ENCODE measurements at regions not wholly inside any gene's neighbourhood (a gene's known extent, or its start where the extent isn't known, plus 50 kb on each side); places are given as distances from the start of the nearest gene placed in this dataset.

DNA sequence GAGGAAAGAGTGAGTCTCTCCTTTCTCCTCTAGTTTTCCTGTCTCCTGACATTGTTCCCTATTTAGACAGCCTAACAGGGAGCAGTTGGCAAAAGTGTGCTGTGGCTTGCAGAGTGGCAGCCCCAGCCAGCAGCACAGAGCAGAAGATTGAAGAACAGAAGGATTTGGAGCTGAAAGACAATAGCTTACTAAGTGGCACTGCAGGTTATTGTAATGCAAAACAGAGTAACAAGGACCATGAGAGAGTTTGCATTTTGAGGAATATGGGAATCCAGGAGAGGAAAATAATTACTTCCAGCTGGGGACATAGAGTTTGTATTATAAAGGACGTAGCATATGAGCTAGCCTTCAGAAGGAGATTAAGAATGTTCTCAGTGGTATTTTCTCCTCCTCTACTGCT is 342.4 kb downstream of the AKAIN1 start:
- DNase-seq (ENCODE audit: low read depth), result no peak

DNA sequence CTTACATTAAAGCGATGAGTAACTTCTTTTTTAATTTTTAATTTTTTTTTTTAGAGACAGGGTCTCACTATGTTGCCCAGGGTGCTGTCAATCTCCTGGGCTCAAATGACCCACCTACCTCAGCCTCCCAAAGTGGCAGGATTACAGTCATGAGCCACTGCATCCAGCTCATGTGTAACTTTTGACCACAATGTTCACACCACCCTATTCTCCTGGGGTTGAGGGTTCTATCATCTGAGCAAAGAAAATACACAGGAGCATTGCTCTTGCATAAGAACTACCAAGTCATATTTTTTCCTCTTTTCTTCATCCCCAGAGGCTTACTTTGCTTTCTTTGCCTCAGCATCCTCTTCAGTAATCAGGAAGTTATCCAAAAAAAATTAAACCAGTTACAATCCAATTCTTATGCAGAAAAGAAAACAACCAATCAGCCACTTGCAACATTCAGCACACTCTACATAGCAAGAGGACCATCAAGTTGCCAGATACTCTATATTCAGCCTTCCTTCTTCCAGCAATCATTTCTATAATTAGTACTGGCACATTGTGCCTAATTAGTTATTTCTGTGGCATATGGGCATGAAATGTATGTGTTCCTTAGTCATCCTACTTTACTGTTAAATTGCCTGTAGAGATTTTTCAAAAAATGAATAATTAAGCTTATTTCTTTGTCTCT is 345.6 kb downstream of the AKAIN1 start:
- DNase-seq (ENCODE audit: low read depth), result no peak

DNA sequence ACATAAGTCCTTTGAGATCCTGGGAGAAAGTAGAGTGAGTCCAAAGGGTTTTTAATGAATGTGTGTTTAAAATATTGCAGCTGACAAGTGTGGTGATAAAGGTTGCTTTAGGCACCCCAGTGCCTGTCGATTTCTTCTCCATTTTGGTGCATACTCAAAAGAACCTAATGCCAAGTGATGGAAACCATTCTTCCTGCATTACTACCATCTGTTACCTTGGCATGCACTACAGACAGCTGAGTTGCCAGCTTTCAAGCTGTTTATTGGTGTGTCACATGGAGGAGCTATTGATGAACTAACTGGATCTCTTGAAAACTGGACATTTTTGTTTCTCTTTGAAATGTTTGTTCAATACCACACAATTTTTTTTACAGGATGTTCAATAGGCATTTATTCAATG is 350.0 kb downstream of the AKAIN1 start:
- no peak for DNase-seq (ENCODE audit: low read depth)

DNA sequence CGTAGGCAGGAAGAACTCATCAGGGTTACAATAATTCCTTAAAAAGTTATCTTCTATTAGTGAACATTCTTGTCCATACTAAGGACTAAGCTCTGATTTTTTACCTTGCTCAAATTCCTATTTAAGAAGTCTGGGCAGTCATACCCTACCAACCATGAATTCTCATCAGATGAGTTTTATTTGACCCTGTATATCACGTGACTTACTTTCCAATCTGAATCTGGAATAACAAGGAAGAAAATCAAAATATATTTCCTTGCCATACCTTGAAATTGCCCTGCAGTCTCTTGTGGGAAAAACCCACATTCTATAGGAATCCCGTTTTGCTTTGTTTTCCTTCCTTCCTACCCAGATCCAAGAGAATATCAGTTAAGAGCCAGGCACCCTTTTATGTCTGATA is 352.7 kb downstream of the AKAIN1 start:
- no peak for DNase-seq (ENCODE audit: low read depth)

DNA sequence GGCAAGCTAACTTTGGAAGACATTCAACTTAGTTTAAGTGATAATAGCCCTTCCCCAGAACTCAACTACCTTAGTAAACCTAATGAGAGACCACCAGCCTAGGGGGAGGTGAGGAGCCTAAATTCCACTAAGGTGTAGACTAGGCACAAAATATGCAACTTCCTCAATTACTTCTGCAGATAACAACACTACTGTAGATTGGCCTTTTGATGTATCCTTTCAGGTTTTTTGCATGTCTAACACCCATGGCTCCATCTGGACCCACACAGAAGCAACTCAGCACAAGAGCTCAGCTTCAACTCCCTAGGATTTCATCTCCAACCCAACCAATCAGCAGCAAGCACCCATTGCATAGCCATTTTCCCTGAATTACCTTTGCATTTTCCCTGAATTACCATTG is 353.3 kb downstream of the AKAIN1 start:
- DNase-seq (ENCODE audit: low read depth), result no peak

DNA sequence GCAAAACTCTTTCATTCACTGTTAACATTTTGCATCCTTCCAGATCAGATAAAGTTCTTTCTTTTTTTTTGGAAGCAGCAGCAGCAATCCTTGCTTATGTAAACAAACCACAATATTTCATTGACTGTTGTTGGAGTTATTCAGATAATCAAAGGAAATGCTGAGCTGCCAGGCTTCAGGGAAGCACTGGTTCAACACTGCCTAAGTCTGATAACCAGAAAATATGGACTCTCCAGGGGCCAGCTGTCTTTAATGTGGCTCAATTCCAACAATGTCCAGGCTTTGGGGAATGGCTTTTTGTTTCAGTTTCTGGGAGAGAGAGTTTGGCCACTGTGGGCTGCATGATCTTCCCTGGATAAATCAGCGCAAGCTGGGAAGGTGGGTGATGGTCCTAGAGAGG is 354.3 kb downstream of the AKAIN1 start:
- DNase-seq (ENCODE audit: low read depth), result no peak

DNA sequence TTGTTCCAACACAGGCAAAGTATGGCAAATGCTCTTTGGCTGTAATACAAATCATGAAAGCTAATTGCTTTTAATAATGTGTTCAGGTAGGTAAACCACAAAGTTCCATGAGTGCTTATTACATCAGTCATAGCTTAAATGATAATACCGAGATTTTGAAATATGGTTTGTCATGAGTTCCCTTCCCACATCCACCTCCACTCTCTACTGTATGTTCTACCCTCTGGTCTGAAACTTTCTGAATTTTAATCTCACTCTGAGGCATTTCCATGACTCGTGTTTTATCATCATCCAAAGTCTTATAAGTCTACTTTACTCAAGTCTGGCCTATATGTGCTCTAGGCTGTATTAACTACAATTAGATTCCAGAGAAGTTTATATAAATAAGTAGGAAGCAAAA is 354.8 kb downstream of the AKAIN1 start:
- no peak for DNase-seq (ENCODE audit: low read depth)

DNA sequence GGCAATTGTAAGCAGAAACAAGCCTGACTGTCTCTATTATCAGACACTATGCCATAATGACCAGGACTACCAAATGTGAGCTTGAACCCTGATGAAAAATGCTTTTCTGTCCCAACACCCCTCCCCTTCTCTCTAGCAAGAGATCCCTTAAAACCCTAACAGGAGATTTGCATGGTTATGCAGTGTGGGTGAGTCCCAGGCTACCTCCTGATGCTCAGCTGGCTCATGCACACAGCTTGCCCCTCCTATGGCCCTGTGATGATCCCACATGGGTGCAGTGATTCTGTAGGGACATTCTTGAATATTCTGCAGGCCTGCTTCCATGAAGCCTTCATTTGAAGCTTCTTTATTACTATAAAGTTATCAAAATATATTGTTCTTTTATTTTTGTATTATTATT is 357.4 kb downstream of the AKAIN1 start:
- no peak for DNase-seq (ENCODE audit: low read depth)

DNA sequence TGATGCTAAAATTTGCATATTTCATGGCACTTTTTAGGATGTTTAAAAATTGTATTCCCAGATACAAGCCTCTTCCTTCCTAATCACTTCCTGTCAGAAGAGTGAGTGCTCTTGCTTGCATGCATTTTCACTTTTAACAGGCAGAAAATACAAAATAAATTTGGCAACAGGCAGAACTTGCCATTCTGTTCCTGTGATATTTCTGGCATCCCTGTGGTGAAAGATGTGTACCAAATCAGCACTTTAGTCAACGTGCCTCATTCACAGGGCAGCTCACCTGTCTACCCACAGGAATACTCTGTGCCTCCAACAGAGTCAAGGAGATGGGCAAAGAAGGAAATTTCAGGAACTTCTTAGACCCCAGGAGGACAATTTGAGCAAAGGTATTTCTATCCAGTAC is 360.9 kb downstream of the AKAIN1 start:
- DNase-seq (ENCODE audit: low read depth), result no peak

DNA sequence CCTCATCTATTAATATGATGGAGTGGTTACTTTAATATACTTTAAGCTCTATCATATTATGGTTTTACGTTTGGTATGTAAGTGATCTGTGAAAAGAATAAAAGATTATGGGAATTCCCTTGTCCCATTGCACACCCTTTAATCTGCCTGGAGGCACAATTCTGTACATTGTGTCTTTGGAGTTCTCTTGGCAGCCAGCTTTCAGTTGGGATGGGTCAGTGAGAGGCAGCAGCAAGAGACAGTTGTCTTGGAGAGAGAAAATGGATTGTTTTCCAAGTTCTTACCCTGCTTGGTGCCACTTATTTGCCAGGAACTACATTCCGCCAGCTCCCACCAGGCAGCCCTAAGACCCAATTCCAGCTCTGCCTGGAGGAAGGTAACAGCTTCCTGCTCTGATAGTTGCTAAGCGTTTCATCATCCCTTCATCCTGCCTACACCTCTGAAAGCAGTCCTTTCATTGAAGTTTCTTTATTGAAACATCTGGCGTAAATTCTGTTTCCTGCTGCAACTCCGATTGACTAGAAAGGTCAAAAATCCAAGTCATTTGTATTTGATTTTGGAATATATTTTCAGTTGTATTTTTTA is 365.2 kb downstream of the AKAIN1 start:
- DNase-seq (ENCODE audit: low read depth), result no peak

DNA sequence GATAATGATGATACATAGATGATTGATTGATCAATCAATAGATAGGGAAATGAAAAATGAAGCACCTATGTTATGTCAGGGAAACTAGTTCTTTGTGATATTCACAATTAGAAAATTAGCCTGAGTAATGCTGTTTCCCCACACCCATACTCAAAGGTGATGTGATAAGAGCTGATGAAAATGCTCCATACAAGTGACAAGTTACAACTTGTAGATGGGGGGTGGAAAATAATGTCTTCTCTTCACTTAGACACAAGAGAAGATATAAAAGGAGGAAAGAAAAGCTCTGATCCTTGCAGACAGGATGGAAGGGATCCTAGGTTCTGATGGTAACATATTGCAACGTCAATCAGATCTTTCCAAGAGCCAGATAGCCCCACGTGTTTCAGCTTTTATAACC is 365.9 kb downstream of the AKAIN1 start:
- no peak for DNase-seq (ENCODE audit: low read depth)

DNA sequence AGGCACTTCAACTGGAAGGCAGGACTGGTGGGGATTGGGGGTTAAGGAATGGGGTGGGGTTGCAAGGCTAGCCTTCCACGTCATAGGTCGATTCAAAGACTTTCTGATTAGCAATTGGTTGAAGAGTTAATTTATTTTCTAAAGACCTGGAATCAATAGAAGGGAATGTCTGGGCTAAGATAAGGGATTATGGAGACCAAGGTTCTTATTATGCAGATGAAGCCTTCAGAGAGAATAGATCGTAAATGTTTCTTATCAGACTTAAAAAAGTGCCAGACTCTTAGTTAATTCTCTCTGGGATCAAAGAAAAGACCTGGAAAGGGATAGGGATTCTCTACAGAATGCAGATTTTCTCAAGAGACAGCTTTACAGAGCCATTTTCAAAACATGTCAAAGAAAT is 368.0 kb upstream of the DLGAP1 start:
- DNase-seq (ENCODE audit: low read depth), result no peak

DNA sequence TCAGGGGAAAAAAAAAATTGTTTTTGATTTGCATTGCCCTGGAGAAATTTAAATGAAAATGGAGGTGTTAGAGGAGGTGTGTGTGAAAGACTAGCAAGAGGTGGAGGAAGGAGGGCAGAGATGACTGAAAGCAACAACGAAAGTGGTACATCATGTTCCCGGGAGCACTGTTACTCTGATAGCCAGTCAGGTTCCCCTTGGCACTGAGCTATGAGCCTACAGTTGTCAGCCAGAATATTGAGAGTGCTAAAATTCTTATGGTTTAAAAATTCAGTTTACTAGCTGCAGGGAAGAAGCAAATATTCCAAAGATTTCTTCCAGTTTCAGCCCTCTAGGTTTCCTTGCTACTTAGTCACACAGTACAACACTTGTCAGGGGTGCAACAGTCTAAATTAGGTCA is 366.7 kb upstream of the DLGAP1 start:
- DNase-seq (ENCODE audit: low read depth), result no peak

DNA sequence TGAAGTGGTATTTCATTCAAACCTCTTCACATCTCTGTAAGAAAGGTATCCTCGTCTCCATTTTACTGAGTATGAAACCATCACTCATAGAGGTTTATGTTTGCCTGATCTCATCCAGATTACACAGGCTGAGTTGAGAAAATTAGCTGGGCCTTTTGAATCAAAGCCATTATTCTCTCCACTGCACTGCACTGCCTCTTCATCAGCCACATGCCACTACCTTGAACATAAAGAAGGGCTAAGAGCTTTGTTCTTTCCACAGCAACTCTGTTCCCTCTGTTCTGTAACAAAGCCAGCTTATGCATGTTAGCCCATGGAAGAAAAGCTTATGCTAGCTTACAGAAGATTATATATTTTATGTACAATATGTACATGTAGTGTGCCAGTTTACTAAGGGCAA is 362.6 kb upstream of the DLGAP1 start:
- DNase-seq (ENCODE audit: low read depth), result no peak

DNA sequence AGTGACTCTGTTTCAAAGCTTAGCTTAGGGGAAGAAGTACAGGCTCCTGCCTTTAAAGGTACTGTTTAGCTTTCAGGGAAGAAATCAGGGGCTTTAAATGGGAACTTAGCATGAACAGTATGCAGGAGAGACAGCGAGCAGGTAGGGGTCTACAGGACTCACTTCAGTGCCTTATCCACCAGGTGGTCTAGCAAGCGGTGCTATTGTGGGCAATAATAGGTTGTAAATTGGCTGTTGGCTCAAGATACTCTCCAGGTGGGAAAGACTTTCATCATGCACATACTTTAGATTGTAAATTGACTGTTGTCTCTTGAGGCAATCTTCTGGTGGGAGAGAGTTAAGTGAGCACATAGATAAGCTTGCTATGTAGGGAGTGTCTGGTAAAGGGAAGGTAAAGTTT is 358.6 kb upstream of the DLGAP1 start:
- DNase-seq (ENCODE audit: low read depth), result no peak

DNA sequence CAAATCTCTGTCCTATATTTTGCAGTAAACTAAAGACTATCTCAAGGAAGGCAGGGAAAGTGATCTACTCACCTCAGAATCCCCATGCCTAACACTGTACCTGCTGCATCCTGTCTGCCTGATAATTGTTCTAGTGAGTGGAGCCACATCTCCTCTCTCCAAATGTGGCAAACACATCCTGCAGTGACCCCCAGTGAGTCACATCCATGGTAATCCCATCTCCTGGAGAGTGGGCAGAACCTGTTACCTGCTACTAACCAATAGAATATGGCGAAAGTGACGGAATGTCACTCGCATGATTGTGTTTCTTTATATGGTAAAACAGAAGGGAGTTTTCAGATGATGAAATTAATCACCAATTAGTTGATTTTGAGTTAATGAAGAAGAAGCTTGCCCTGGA is 353.8 kb upstream of the DLGAP1 start:
- DNase-seq (ENCODE audit: low read depth), result no peak

DNA sequence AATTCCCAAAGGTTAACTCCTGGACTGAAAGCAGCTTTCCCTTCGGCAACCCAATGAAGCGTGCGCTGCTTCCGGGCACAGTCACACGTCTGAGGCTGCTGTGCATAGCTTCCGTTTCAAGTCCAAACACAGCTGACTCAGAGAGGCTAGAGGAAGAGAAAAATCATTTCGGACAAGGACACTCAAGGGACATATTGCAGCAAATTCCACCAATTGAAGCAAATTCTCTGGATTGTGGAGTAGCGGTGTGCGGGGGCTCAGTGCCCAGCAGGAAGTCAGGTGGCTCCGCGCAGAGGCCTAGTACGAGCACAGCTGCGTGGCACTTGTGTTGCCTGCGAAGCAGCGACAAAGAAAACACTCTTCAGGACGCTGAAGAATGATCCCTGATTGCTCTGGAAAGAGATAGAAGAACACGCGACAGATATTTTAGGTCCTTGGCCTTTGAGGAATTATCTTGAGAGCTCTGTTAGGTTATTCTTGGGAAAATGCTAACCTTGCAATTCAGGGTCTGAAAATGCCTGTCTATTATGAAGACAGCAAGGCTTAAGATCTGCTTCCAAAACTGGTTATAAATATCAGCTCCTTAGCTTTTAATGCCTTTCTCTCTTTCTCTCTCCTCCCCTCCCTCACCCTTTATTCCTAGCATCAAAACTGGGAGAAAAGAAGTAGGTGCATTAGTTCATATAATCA is 352.6 kb upstream of the DLGAP1 start:
- no peak for DNase-seq (ENCODE audit: low read depth)

DNA sequence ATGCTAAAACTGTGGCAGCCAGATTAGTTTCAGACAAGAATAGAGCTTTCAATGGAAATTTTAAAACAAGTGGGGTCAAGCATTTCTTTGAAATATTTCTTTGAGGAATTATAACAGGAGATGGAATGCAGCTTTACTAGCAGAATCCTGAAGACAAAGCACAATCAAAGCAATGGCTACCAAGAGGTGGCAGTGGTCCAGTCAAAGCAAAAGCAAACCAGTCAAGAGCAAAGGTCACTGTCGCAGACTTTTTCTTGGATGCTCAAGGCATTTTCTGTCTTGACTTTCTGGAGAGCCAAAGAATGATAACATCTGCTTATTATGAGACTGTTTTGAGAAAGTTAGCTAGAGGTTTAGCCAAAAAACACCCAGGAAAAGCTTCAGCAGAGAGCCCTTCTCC is 351.2 kb upstream of the DLGAP1 start:
- no peak for DNase-seq (ENCODE audit: low read depth)

DNA sequence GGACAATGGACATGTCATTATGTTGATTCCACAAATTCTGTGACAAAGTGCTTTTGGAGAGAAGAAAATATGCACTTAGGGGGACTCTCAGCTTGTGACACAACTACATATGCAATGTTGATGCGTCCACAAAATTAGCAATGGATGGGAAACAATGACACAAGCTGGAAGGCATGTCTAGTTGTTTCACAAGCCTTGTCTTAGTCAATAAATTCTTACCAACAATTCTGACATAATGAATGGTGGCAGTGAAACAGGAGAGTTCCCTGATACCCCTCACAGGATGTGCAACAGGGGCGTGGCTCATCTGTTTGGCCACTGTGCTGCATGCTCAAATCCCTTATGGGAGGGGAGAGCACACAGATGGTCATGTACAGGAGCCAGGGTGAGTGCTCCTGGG is 347.2 kb upstream of the DLGAP1 start:
- DNase-seq (ENCODE audit: low read depth), result no peak

DNA sequence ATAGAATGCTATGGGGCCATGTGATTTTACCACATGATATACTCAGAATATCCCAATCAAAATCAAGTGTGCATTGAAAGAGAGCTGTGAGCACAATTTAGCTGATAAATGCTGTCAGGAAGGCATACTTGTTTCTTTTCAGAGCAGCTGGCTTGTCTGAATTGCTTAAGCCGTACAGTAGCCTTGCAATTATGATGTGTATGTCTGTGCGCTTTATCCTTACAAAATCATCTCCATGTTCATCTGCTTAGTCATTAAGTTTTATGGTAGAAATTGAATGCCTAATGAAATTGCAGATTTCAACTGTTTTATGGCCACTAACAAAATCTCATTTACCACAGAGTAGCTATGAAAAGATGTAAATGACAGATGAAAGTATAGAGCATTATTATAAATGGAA is 346.0 kb upstream of the DLGAP1 start:
- DNase-seq (ENCODE audit: low read depth), result no peak

DNA sequence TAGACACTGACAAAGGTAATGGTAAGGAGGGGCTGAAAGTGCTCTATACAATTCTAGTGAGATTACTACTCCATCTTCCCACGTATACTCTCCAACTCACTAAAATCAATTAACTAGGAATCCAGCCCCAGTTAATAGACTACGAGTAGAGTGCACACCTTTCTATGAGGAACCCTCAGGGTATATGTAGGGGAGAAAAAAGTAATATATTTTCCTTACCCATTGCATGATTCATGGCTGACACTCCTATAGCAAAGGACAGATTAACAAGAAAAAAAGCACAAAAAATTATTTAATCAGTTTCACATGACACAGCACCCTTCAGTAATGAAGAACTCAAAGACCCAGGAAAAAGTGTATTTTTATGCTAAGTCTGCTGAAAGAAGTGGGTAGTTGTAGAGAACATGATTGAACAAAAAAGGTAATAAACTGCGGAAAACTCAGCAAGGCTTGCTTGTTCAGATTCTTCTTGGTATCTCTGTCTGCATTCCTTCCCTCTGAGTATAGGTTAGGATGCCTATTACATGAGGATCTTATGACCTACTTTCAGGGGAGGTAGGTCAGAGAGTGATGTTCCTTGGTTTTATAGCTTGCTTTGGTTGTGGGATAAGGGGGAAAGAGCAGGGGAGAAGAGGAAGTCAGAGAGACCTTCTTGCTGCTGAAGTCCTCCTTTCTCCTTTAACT is 342.0 kb upstream of the DLGAP1 start:
- no peak for DNase-seq (ENCODE audit: low read depth)

DNA sequence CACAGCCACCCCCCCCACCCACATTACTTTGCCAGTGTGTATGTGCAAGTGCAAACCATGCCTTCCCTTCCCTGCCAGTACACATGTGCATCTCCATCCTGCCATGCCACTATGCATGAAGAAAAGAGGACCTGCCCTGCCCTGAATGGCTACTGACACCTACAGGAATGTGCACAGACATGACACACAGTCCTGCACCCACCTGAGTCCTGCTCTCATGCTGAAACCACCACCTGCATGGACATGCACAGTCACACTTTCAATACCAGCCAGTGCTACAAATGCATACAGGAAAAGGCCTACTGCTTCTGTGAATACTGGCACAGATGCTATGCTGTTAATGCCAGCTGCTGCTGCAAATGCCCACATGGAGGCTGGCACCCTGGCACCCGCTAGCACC is 334.4 kb upstream of the DLGAP1 start:
- no peak for DNase-seq (ENCODE audit: low read depth)

DNA sequence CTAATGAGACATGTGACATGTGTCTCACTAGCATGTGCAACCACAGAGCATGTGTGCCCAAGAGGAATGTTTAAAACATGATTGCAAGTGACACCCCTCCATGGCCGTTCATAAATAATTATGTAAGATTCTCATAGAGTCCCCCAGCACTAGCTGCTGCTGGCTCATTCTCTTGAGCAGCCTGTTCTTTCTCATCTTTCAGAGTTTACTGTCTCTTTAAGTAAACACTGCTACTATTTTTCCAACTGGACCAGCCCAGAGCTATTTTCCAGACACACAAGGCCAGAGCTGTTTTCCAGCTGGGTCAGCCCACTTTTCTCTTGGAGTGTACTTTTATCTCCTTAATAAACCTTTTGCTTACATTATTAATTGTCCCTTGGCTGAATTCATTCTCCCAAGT is 326.8 kb upstream of the DLGAP1 start:
- no peak for DNase-seq (ENCODE audit: low read depth)

Measured in forelimb muscle (tissue), 1 donor.